Right renal pelvis (tissue), 4 donors: ENCODE measurements at regions not wholly inside any gene's neighbourhood (a gene's known extent, or its start where the extent isn't known, plus 50 kb on each side); places are given as distances from the start of the nearest gene placed in this dataset.

ENCODE experiments used
- DNase-seq, 4 donors: peaks; one replicate each; pipeline ENCODE4 v3.0.0-alpha.2; 2013; ENCODE audit warnings: low read depth in 4 of 4, low spot score in 3 of 4, missing footprints in 1 of 4

- DNase-seq, result no peak
Measured at GRCh38 chr4:17301266-17301665, 210.6 kb downstream of the QDPR start.

DNA sequence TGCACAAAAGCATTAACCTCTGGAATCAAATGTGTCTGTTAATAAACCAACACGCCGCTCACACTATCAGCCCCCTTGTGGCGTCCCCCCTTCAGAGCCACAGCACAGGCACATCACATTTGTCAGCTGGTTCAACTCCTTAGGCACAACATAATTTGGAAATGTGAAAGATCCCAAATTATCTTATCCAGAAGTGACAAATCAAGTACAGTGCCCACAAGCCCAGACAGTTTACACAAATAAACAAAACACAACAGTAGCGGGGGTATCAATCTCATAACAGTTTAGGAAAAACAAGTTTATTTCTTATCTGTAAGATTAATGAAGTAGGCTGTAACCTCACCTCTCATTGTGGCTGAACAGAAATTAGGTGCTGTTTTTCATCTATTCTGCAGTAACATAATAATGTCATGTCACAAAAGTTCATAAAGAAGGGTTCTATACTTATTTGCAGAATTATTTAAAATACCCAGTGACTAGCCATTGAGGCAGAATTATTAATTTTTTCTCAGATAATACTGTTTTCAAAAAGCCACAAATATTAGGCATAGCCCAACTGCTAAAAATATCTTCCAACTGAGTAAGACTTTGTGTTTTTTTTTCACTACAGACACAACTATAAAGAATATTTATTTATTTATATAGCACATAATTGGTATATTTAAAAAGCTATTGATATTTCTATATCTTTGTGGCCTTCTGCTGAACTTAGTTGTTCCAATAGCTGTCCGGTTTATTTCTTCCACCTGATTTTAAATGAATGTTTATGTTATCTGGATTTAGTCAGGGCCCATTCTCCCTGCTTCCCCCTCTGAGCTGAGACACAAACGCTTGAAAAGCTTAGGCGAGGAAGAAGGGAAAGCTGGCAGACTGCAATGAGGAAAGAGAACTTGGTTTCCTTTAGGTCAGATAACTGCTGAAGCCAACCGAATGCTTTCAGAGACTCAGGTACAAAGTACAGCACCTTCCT, 214.7 kb downstream of the QDPR start:
- DNase-seq, result no peak

GRCh38 chr4:17293901-17294300, 218.0 kb downstream of the QDPR start:
- no peak for DNase-seq

DNA sequence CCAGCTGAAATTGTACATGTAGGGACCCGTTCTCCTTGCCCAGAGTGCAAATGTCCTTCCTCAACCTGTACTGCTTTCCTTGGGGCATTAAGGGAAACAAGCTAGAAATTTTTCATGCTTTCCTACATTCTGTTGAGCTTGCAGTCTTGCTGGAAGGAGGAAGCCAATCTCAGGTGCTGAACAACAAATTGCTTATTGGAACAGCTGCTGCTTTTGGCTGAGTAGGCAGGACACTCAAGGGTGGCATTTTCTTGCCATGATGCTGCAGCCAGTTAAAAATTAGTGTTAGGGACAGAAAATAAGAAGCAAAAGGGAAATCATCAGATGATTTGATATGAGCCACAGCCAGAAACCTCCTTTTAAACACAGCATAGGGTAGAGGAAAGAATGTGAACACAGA, 223.7 kb downstream of the QDPR start:
- DNase-seq, result no peak

- no peak for DNase-seq
Measured at GRCh38 chr4:17286752-17287460, 225.0 kb downstream of the QDPR start.

GRCh38 chr4:17285747-17286146, 226.1 kb downstream of the QDPR start:
- no peak for DNase-seq

GRCh38 chr4:17284323-17285175, 227.3 kb downstream of the QDPR start:
- no peak for DNase-seq

DNA sequence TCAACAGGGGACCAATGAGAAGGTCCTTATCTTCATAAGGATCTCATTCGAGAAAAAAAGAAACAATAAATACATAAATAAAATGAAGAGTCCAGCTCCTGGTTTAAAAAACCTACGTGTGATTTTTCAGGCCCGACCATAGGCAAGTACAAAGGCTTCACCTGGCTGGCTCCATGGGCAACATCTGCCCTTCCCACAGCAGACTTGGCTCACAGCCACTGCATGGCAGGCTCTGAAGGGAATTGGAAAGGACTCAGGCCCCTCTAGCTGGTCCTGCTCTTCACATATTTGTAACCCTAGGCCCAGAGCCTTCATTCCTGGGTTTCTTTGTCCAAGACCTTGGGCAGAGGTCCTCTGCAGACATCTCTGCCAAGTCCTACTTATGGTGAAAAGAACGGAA, 228.1 kb downstream of the QDPR start:
- no peak for DNase-seq

DNA sequence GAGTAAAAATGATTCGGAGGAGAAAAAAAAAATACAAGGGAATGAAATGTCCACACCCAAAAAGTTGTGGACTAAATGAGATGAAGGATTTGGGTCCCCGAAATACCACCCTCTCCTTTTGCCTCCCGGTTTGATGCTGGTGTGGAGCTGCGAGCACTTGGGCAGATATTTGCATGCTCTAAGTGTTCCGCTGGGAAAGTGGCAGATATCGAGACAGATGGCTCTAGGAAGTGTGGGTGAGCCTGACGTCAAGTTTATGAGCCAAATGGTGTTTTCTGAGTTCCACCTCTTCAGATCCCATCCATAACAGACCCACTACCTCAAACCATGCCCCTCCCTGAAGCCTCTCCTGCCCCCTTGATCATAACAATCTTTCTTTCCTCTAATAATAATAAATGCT, 228.6 kb downstream of the QDPR start:
- DNase-seq, result no peak

- no peak for DNase-seq
Measured at GRCh38 chr4:17280261-17281018, 231.4 kb downstream of the QDPR start.

DNA sequence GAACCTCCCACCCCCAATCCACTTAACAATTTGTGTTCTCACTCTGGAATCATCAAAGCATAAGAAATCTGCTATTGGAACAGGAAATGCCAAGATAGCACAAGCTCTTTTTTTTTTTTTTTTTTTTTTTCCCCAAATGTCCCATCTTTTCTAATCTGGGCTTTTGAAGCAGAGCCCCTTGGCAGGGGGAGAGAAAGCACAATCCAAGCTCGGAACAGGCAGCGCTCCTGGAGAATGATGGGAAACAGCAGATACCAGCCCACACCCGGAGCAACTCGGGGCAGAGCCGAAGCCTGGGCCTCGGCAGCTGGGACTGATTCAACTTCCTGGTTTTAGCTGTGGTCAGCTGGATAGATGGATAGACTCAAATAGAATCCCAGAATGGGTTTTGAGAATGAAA, 235.1 kb downstream of the QDPR start:
- DNase-seq, result no peak

- DNase-seq, result no peak
Measured at GRCh38 chr4:17275836-17276235, 236.1 kb downstream of the QDPR start.

- DNase-seq, result no peak
Measured at GRCh38 chr4:17273047-17273446, 238.8 kb downstream of the QDPR start.

DNA sequence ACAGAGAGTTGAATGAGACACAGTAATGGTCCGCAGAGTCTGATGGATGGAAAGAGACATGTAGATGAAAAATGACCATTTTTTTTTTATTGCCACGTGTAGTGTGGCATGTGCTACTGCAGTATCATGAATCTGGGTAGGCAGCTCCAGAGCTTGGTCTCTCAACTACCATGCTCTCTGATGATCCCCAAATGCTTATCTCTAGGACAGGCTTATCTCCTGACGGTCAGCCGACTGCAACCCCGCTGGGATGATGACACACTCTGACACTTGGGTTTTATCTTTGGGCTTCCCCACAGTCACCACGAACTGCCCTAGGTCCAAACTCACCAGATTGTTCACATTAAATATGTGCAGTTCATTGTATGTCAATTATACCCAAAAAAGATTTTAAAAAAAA, 239.7 kb downstream of the QDPR start:
- DNase-seq, result no peak

DNA sequence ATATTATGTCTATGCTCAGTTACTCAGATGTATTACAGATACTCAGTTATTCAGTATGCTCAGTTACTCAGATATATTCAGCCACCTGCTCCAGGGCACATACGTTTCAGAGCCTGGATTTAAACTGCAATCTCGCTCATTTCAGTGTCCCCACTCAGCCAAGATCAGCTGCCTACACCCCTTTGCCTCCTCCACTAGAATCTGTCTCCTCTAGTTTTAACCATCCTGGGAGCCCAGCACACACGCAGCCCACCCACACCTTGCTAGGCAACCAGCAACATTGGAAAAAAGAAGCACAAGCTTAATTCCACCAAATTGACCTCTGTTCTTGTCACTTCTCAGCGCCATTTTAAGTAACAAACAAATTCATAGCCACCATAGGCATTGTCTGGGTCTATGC, 246.2 kb downstream of the QDPR start:
- no peak for DNase-seq

- no peak for DNase-seq
Measured at GRCh38 chr4:17265139-17265538, 246.8 kb downstream of the QDPR start.

GRCh38 chr4:17260166-17260907, 251.6 kb downstream of the QDPR start:
- DNase-seq, result no peak

GRCh38 chr4:17258106-17258505, 253.8 kb downstream of the QDPR start:
- no peak for DNase-seq

DNA sequence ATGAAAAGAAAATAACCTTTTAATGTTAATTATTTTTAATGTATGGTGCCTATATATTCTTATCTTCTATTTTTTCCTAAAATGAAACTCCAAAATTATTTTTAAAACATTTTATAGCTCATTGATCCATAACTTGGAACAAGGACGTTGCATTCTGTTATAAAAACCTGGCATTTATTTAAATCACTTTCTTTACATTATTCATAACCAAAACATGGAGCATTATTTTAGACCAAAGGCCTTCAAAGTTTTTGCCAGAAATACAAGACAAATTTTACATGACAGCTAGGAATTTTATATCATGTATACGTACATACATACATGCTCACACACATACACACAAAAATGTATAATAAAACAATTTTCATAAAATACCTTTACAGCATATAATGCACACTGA, 259.8 kb downstream of the QDPR start:
- DNase-seq, result no peak

- no peak for DNase-seq
Measured at GRCh38 chr4:17251101-17251500, 260.8 kb downstream of the QDPR start.
